Effector memory CD8-positive, alpha-beta T cell (primary cell): ENCODE measurements at regions not wholly inside any gene's neighbourhood (a gene's known extent, or its start where the extent isn't known, plus 50 kb on each side); places are given as distances from the start of the nearest gene placed in this dataset.
"Not testable (repeated sequence)": the region's sequence is repeated elsewhere in the genome, so short reads cannot be mapped to it uniquely, and the experiment has no call there.

Experiments
- ATAC-seq: fragments of 150-1000 bp; cut with Tn5 transposase; replicated peaks from 2 replicates; pipeline ENCODE4 v1.10.0; 2021; ENCODE audit warnings: mild to moderate bottlenecking, moderate library complexity
- DNase-seq, 3 experiments: peaks; one replicate each; pipeline ENCODE4 v3.0.0; 2021
- H3K27ac Mint-ChIP-seq, 2 donors: one replicate each; pipeline ENCODE4 v1.8.0; 2022; ENCODE audit warnings: mild to moderate bottlenecking in 2 of 2, mixed read lengths in 2 of 2, moderate library complexity in 2 of 2
- H3K27me3 Mint-ChIP-seq, 2 donors: one replicate each; pipeline ENCODE4 v1.8.0; 2022; ENCODE audit warnings: mixed read lengths in 2 of 2
- H3K36me3 Mint-ChIP-seq: one replicate; pipeline ENCODE4 v1.8.0; 2022; ENCODE audit warnings: mild to moderate bottlenecking, moderate library complexity, mixed read lengths; ENCODE audit not compliant: insufficient read depth
- H3K4me1 Mint-ChIP-seq, 2 donors: one replicate each; pipeline ENCODE4 v1.8.0; 2022; ENCODE audit warnings: low read depth in 2 of 2, mixed read lengths in 2 of 2
- H3K4me3 Mint-ChIP-seq, 2 donors: one replicate each; pipeline ENCODE4 v1.8.0; 2022; ENCODE audit warnings: mild to moderate bottlenecking in 2 of 2, mixed read lengths in 2 of 2, moderate library complexity in 2 of 2
- H3K9me3 Mint-ChIP-seq, 2 donors: one replicate each; pipeline ENCODE4 v1.8.0; 2022; ENCODE audit warnings: mixed read lengths in 2 of 2

GRCh38 chr13:79173691-79174090 lies 232.4 kb downstream of the RBM26 start:
- not testable (repeated sequence) for DNase-seq, H3K36me3 Mint-ChIP-seq, H3K4me1 Mint-ChIP-seq, ATAC-seq, H3K4me3 Mint-ChIP-seq, H3K27ac Mint-ChIP-seq
- Mint-ChIP-seq H3K9me3 (peaks cover 4 to 19% of the 10 kb centered on the region in 2 donors), H3K27me3 (peaks cover 29 to 40% of the 10 kb centered on the region in 2 donors)

DNA sequence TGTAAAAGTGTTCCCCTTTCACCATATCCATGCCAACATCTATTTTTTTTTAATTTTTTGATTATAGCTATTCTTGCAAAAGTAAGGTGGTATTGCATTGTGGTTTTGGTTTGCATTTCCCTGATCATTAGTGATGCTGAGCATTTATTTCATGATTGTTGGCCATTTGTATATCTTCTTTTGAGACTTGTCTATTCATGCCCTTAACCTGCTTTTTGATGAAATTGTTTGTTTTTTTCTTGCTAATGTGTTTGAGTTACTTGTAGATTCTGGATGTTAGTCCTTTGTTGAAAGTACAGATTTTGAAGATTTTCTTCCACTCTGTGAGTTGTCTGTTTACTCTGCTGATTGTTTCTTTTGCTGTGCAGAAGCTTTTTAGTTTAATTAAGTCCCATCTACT lies 233.1 kb downstream of the RBM26 start:
- Mint-ChIP-seq H3K27me3 (peaks cover 29 to 39% of the 10 kb centered on the region in 2 donors), H3K9me3 (peaks cover 7 to 19% of the 10 kb centered on the region in 2 donors)
- not testable (repeated sequence) for H3K36me3 Mint-ChIP-seq, H3K4me1 Mint-ChIP-seq, DNase-seq, ATAC-seq, H3K4me3 Mint-ChIP-seq, H3K27ac Mint-ChIP-seq

DNA sequence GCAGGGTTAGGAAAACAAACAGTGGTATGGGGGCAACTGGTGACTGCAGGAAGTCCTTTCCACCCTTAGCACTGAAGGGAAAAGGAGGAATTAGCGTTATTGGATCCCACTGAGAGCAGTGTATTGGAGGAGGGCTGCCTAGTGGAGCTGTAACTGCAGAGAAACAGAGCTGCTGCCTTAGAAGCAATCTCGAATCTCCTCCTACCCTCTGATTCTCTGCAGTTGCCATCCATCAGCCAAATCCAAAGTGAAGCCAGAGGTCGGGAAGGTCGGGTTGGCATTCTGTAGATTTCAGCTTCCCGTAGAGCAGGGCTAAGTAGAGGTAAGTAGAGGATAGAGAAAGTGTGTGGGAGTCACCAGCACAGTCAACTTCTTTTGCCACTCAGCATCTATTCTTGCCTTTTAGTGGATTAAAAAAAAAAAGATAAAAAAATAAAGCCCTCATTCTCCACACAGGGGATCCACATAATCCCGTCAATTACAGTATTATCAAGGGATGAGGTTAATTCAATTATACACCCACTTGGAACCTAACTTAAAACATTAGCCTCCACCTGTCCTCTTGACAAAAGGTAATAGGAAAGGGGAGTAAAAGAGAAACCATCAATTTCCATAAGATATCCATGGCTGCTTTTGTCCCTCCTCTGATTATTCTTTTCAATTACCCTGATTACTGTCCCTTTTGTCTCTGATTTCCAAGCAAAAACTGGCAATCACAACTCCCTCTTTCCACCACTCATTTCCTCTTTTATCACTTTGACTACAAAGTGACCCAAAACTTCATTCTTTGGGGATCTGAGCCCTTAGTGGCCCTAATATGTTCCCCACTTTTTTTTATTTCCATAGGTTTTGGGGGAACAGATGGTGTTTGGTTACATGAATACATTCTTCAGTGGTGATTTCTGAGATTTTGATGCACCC lies 234.7 kb downstream of the RBM26 start:
- H3K4me3 Mint-ChIP-seq = no peak overlapping the region
- no peaks in the 10 kb centered on the region for H3K4me1 Mint-ChIP-seq
- no peak overlapping the region for H3K27ac Mint-ChIP-seq
- H3K27me3 Mint-ChIP-seq = peaks cover 37 to 41% of the 10 kb centered on the region in 2 donors
- H3K36me3 Mint-ChIP-seq = no peaks in the 10 kb centered on the region
- H3K9me3 Mint-ChIP-seq = peaks cover 10 to 19% of the 10 kb centered on the region in 2 donors
- ATAC-seq (no peak), DNase-seq (no peak)

GRCh38 chr13:79160818-79161217 lies 245.2 kb downstream of the RBM26 start:
- H3K4me1 Mint-ChIP-seq = no peaks in the 10 kb centered on the region
- no peak overlapping the region for H3K4me3 Mint-ChIP-seq
- no peaks in the 10 kb centered on the region for H3K9me3 Mint-ChIP-seq
- H3K27me3 Mint-ChIP-seq = peaks cover 9 to 27% of the 10 kb centered on the region in 2 donors
- H3K36me3 Mint-ChIP-seq = no peaks in the 10 kb centered on the region
- DNase-seq (no peak), ATAC-seq (no peak)
- no peak overlapping the region for H3K27ac Mint-ChIP-seq

DNA sequence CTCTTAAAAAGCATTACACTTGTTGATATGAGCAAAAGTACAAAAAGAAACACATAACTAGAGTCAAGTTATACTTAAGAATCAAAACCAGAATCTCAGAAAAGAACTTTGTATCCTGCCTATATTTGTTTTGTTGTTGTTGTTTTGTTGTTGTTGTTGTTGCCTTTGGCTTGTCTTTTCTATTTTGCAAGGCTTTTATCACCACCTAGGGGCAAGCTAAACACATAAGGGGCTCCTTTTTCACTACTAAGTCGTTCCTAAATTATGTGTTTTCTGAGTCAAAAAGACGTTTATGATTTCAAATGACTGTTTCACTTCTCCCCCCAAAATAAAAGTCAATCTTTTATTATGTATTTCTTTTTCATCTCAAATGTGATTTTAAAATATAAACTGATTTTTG lies 250.2 kb downstream of the RBM26 start:
- Mint-ChIP-seq H3K27ac (no peak overlapping the region), H3K4me1 (no peaks in the 10 kb centered on the region), H3K36me3 (no peaks in the 10 kb centered on the region), H3K27me3 (peaks cover 21 to 33% of the 10 kb centered on the region in 2 donors), H3K4me3 (no peak overlapping the region), H3K9me3 (no peaks in the 10 kb centered on the region)
- DNase-seq (no peak), ATAC-seq (no peak)

- Mint-ChIP-seq H3K9me3 (no peaks in the 10 kb centered on the region), H3K4me1 (no peaks in the 10 kb centered on the region), H3K36me3 (no peaks in the 10 kb centered on the region), H3K27me3 (peaks cover 24 to 26% of the 10 kb centered on the region in 2 donors), H3K27ac (no peak overlapping the region), H3K4me3 (no peak overlapping the region)
- ATAC-seq = no peak
- DNase-seq = no peak
Observed at GRCh38 chr13:79149210-79149609, 256.8 kb downstream of the RBM26 start.

DNA sequence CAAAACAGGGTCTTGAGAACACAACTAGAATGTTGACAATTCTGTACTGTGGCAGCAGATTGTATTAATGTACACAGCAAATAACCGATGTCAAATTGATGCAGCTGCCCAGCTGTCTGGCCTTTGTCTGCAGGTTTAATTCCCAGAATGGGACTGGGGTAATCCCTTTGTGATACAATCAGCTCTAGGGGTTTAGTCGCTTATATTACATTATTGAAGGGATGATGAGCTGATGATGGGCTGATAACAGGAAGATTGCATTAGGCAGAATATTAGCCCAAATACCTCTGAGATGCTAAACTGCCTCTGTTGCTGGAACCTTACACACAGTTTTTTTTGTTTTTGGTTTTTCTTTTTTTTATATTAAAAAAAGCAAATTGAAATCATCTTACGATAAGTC lies 265.0 kb downstream of the RBM26 start:
- no peak for ATAC-seq
- Mint-ChIP-seq H3K4me1 (no peaks in the 10 kb centered on the region), H3K36me3 (peaks cover 3% of the 10 kb centered on the region), H3K27me3 (peaks cover 11 to 21% of the 10 kb centered on the region in 2 donors), H3K4me3 (no peak overlapping the region), H3K27ac (no peak overlapping the region), H3K9me3 (no peaks in the 10 kb centered on the region)
- DNase-seq = no peak

DNA sequence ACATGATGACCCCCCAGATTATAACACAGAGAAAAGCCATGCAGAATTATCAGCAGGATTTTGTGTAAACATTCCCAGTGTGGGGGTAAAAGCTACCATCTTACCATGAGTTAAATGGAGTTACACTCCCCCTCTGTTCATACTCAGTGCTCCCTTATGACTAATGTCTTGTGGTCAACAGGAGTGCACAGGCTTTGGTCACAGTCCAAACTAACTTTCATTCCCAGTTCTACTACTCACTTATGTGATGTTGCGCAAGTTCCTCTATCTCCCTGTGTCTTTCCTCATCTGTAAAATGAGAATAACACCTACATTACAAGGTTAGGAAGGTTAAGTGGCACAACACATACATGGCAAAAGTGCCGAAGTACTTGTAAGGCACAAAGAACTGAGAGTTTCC lies 277.9 kb downstream of the RBM26 start:
- H3K4me3 Mint-ChIP-seq = no peak overlapping the region
- no peaks in the 10 kb centered on the region for H3K9me3 Mint-ChIP-seq
- peaks cover 20 to 34% of the 10 kb centered on the region in 2 donors for H3K27me3 Mint-ChIP-seq
- DNase-seq (no peak), ATAC-seq (no peak)
- H3K27ac Mint-ChIP-seq = no peak overlapping the region
- no peaks in the 10 kb centered on the region for H3K36me3 Mint-ChIP-seq
- no peaks in the 10 kb centered on the region for H3K4me1 Mint-ChIP-seq

GRCh38 chr13:79126706-79127105 lies 279.3 kb downstream of the RBM26 start:
- H3K9me3 Mint-ChIP-seq = no peaks in the 10 kb centered on the region
- no peaks in the 10 kb centered on the region for H3K4me1 Mint-ChIP-seq
- H3K36me3 Mint-ChIP-seq = no peaks in the 10 kb centered on the region
- no peak overlapping the region for H3K4me3 Mint-ChIP-seq
- no peak overlapping the region for H3K27ac Mint-ChIP-seq
- peaks cover 14 to 23% of the 10 kb centered on the region in 2 donors for H3K27me3 Mint-ChIP-seq
- ATAC-seq = no peak
- DNase-seq = no peak

DNA sequence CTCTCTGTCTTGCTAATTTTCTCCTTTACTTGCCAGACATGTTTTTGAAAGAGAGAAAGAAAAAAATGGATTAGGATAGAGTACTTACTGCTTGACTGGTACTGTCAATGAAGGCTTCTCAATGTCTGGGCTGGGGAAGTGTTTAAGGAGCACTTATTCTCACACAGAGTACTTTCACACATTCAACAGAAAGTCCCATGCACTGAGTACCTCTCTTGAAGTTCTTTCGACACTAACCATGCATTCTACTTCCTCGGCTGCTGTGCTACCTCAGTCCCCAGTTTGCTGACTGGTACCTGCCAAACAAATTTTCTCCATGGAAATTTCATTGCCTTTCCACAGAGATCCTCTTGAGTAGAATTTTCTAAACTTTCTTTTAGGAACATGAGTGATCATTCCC lies 281.9 kb downstream of the RBM26 start:
- H3K36me3 Mint-ChIP-seq = no peaks in the 10 kb centered on the region
- DNase-seq = no peak
- ATAC-seq = no peak
- H3K27me3 Mint-ChIP-seq = peaks cover 10 to 14% of the 10 kb centered on the region in 2 donors
- no peaks in the 10 kb centered on the region for H3K9me3 Mint-ChIP-seq
- no peak overlapping the region for H3K27ac Mint-ChIP-seq
- H3K4me3 Mint-ChIP-seq = no peak overlapping the region
- no peaks in the 10 kb centered on the region for H3K4me1 Mint-ChIP-seq

DNA sequence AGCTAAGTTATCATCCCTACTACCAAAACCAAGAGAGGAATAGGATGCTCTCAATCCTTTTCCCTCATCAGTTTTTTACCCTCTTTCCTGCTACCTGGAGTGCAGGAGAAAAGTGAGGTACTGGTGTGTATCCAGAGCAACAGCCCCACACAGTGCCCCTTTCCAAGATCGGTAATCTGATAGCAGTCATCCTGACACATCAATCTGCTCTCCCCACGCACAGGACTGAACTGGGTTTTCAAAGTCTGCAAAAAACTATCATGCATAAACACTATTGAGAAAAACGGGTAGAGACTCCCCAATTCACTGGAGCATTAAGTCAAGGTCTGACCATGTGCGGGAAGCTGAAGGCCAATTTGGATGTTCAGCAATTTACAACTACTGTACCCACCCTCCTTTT lies 284.8 kb downstream of the RBM26 start:
- no peak overlapping the region for H3K4me3 Mint-ChIP-seq
- no peak overlapping the region for H3K27ac Mint-ChIP-seq
- ATAC-seq = no peak
- DNase-seq = no peak
- H3K4me1 Mint-ChIP-seq = no peaks in the 10 kb centered on the region
- no peaks in the 10 kb centered on the region for H3K9me3 Mint-ChIP-seq
- H3K36me3 Mint-ChIP-seq = no peaks in the 10 kb centered on the region
- H3K27me3 Mint-ChIP-seq = peaks cover 6 to 14% of the 10 kb centered on the region in 2 donors

- DNase-seq (no peak), ATAC-seq (no peak)
- Mint-ChIP-seq H3K27ac (no peak overlapping the region), H3K4me3 (no peak overlapping the region), H3K36me3 (no peaks in the 10 kb centered on the region), H3K4me1 (no peaks in the 10 kb centered on the region), H3K27me3 (peaks cover 6 to 7% of the 10 kb centered on the region in 2 donors), H3K9me3 (no peaks in the 10 kb centered on the region)
Observed at GRCh38 chr13:79119578-79120107, 286.4 kb downstream of the RBM26 start.

DNA sequence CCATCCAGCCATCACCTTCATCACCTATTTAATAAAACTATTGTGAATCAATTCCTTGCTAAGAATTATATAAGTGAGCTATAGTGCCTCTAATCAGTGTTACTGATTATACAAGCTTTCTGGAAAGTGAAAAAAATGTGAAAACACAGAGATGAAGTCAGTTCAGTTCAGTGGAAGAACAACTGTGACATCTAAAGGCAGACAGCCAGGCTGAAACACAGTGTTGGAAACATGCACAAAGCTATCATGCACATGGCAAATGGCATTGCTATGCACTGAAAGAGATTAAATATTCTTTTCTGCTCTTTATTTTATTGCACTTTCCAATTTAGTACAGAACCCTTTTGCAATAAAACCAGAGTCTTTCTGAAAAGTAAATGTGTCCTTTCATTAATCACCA lies 294.0 kb downstream of the RBM26 start:
- Mint-ChIP-seq H3K4me1 (no peaks in the 10 kb centered on the region), H3K9me3 (no peaks in the 10 kb centered on the region), H3K27me3 (no peaks in the 10 kb centered on the region), H3K36me3 (no peaks in the 10 kb centered on the region), H3K27ac (no peak overlapping the region), H3K4me3 (no peak overlapping the region)
- DNase-seq = no peak
- ATAC-seq = no peak
